GM18505 (cell line): ENCODE measurements at regions not wholly inside any gene's neighbourhood (a gene's known extent, or its start where the extent isn't known, plus 50 kb on each side); places are given as distances from the start of the nearest gene placed in this dataset.
"Not testable (repeated sequence)": the region's sequence is repeated elsewhere in the genome, so short reads cannot be mapped to it uniquely, and the experiment has no call there.

Experiments
- ATAC-seq: cut with Tn5 transposase; IDR thresholded peaks from one replicate; pipeline ENCODE4 v1.9.1; 2021; ENCODE audit not compliant: unreplicated experiment
- POLR2A ChIP-seq: IDR thresholded peaks from 4 replicates; pipeline ENCODE4 v1.6.1; 2011; ENCODE audit warnings: borderline replicate concordance; ENCODE audit not compliant: insufficient read depth, insufficient read length; ENCODE audit errors: extremely low read depth

GRCh38 chr18:56444201-56444600 lies 194.2 kb downstream of the TXNL1 start:
- TF ChIP-seq POLR2A, result no peak
- ATAC-seq, result no peak

GRCh38 chr18:56443166-56443907 lies 195.1 kb downstream of the TXNL1 start:
- TF ChIP-seq POLR2A, result no peak
- no peak for ATAC-seq

- ATAC-seq, result not testable (repeated sequence)
These were observed 199.9 kb downstream of the TXNL1 start for GRCh38 chr18:56438480-56438879.

- TF ChIP-seq POLR2A, result no peak
- ATAC-seq, result no peak
These were observed 201.7 kb downstream of the TXNL1 start for GRCh38 chr18:56436651-56437050.

GRCh38 chr18:56433919-56434318 lies 204.5 kb downstream of the TXNL1 start:
- no peak for TF ChIP-seq POLR2A
- no peak for ATAC-seq

- no peak for ATAC-seq
- TF ChIP-seq POLR2A, result no peak
These were observed 206.8 kb downstream of the TXNL1 start for GRCh38 chr18:56431551-56431950.

GRCh38 chr18:56423626-56424025 lies 214.8 kb downstream of the TXNL1 start:
- no peak for ATAC-seq
- TF ChIP-seq POLR2A, result no peak

GRCh38 chr18:56421647-56422046 lies 216.7 kb downstream of the TXNL1 start:
- ATAC-seq, result no peak

GRCh38 chr18:56420868-56421267 lies 217.5 kb downstream of the TXNL1 start:
- not testable (repeated sequence) for ATAC-seq

More at GRCh38 chr18:56421647-56422046, 216.7 kb downstream of the TXNL1 start:
- TF ChIP-seq POLR2A, result no peak

GRCh38 chr18:56414357-56414756 lies 224.0 kb downstream of the TXNL1 start:
- no peak for ATAC-seq
- no peak for TF ChIP-seq POLR2A

GRCh38 chr18:56413862-56414261 lies 224.5 kb downstream of the TXNL1 start:
- TF ChIP-seq POLR2A, result no peak
- no peak for ATAC-seq

GRCh38 chr18:56412951-56413350 lies 225.4 kb downstream of the TXNL1 start:
- ATAC-seq, result no peak

GRCh38 chr18:56409736-56410135 lies 228.7 kb downstream of the TXNL1 start:
- no peak for TF ChIP-seq POLR2A
- ATAC-seq, result no peak

More at GRCh38 chr18:56412951-56413350, 225.4 kb downstream of the TXNL1 start:
- no peak for TF ChIP-seq POLR2A

GRCh38 chr18:56407646-56408180 lies 230.7 kb downstream of the TXNL1 start:
- no peak for ATAC-seq
- no peak for TF ChIP-seq POLR2A
